DND-41 (cell line): ENCODE measurements at regions not wholly inside any gene's neighbourhood (a gene's known extent, or its start where the extent isn't known, plus 50 kb on each side); places are given as distances from the start of the nearest gene placed in this dataset.
A peak's percentile ranks its signal among the peaks of the same experiment; 100 is the strongest.

ENCODE experiments used
- ATAC-seq: fragments of 200-7000 bp; cut with Tn5 transposase; 3 replicates; pipeline ENCODE4 v1.9.1; 2021; ENCODE audit warnings: low read depth; ENCODE audit not compliant: insufficient read depth
- DNase-seq: peaks from one replicate; pipeline ENCODE4 v3.0.0-alpha.2; 2020
- H2AFZ ChIP-seq: 2 replicates; pipeline ENCODE4 v1.6.0; 2012; ENCODE audit warnings: low read depth, low read length
- H3K27ac ChIP-seq: 2 replicates; pipeline ENCODE4 v1.5.1; 2012; ENCODE audit warnings: low read length, inconsistent platforms
- H3K27me3 ChIP-seq: fragments of 200-600 bp; sonication (generic); 2 replicates; pipeline ENCODE4 v1.6.0; 2012; ENCODE audit warnings: low read length, mild to moderate bottlenecking, inconsistent platforms; ENCODE audit not compliant: insufficient read depth, poor library complexity
- H3K36me3 ChIP-seq: 2 replicates; pipeline ENCODE4 v1.5.1; 2012; ENCODE audit warnings: low read length, inconsistent platforms; ENCODE audit not compliant: insufficient read depth
- H3K4me1 ChIP-seq: 2 replicates; pipeline ENCODE4 v1.5.1; 2012; ENCODE audit warnings: mild to moderate bottlenecking, low read length; ENCODE audit not compliant: insufficient read depth
- H3K4me2 ChIP-seq: 2 replicates; pipeline ENCODE4 v1.6.0; 2012; ENCODE audit warnings: mild to moderate bottlenecking, moderate library complexity, low read length, inconsistent platforms; ENCODE audit not compliant: insufficient read depth
- H3K4me3 ChIP-seq, 2 experiments: fragments of 200-600 bp in 1 of 2; shearing (Covaris generic) in 1 of 2; 2 replicates each; pipeline ENCODE4 v1.5.1; 2012 to 2016; ENCODE audit warnings: inconsistent platforms in 2 of 2, low read length in 2 of 2, mild to moderate bottlenecking in 2 of 2, low read depth in 1 of 2, moderate library complexity in 1 of 2
- H3K79me2 ChIP-seq: 2 replicates; pipeline ENCODE4 v1.6.0; 2012; ENCODE audit warnings: low read length, inconsistent platforms; ENCODE audit not compliant: insufficient read depth
- H3K9ac ChIP-seq: 2 replicates; pipeline ENCODE4 v1.6.0; 2012; ENCODE audit warnings: low read depth, mild to moderate bottlenecking, inconsistent platforms, low read length, moderate library complexity
- H3K9me3 ChIP-seq: 2 replicates; pipeline ENCODE4 v1.5.1; 2012; ENCODE audit warnings: low read length, moderate library complexity, mild to moderate bottlenecking, inconsistent platforms; ENCODE audit not compliant: insufficient read depth, severe bottlenecking
- H4K20me1 ChIP-seq: 2 replicates; pipeline ENCODE4 v1.6.0; 2012; ENCODE audit warnings: low read length; ENCODE audit not compliant: insufficient read depth
- EZH2 ChIP-seq: IDR thresholded peaks from 3 replicates; pipeline ENCODE4 v1.6.1; 2012; ENCODE audit warnings: borderline replicate concordance, low read depth, mild to moderate bottlenecking, moderate library complexity, low read length, inconsistent platforms; ENCODE audit not compliant: severe bottlenecking
- TF ChIP-seq, protein P1 (sequence below): IDR thresholded peaks from 2 replicates; pipeline ENCODE4 v1.5.1; 2012; ENCODE audit warnings: borderline replicate concordance, low read length, moderate library complexity, mild to moderate bottlenecking; ENCODE audit not compliant: poor library complexity, severe bottlenecking; ENCODE audit errors: extremely low read depth

GRCh38 chr6:90669846-90670245, 83.0 kb upstream of the MAP3K7 start:
- H3K4me3 ChIP-seq, result no peak overlapping the region
- no peak for DNase-seq
- peak overlapping the region; percentile 39 for H3K27ac ChIP-seq
- H4K20me1 ChIP-seq, result no peaks in the 10 kb centered on the region
- H3K4me2 ChIP-seq, result no peak overlapping the region; the same call in 1 of the 2 replicates
- no peaks in the 10 kb centered on the region for H3K27me3 ChIP-seq
- H3K36me3 ChIP-seq, result no peaks in the 10 kb centered on the region
- peaks cover 12% of the 10 kb centered on the region for H3K4me1 ChIP-seq
- no peaks in the 10 kb centered on the region for H3K9me3 ChIP-seq
- peak overlapping the region; percentile 57; the same call in 1 of the 2 replicates for H2AFZ ChIP-seq
- no peak for ATAC-seq
- H3K9ac ChIP-seq, result no peak overlapping the region
- H3K79me2 ChIP-seq, result no peaks in the 10 kb centered on the region
- TF ChIP-seq, protein P1, sequence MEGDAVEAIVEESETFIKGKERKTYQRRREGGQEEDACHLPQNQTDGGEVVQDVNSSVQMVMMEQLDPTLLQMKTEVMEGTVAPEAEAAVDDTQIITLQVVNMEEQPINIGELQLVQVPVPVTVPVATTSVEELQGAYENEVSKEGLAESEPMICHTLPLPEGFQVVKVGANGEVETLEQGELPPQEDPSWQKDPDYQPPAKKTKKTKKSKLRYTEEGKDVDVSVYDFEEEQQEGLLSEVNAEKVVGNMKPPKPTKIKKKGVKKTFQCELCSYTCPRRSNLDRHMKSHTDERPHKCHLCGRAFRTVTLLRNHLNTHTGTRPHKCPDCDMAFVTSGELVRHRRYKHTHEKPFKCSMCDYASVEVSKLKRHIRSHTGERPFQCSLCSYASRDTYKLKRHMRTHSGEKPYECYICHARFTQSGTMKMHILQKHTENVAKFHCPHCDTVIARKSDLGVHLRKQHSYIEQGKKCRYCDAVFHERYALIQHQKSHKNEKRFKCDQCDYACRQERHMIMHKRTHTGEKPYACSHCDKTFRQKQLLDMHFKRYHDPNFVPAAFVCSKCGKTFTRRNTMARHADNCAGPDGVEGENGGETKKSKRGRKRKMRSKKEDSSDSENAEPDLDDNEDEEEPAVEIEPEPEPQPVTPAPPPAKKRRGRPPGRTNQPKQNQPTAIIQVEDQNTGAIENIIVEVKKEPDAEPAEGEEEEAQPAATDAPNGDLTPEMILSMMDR, result no peak
- TF ChIP-seq EZH2, result no peak

GRCh38 chr6:90669420-90669819, 82.5 kb upstream of the MAP3K7 start:
- Histone ChIP-seq H3K27me3 (no peaks in the 10 kb centered on the region), H3K9ac (no peak overlapping the region), H3K79me2 (no peaks in the 10 kb centered on the region), H3K4me2 (peak overlapping the region; percentile 21; the same call in 1 of the 2 replicates), H3K27ac (peak overlapping the region; percentile 39), H3K4me3 (no peak overlapping the region), H4K20me1 (no peaks in the 10 kb centered on the region), H3K4me1 (peaks cover 12% of the 10 kb centered on the region), H3K36me3 (no peaks in the 10 kb centered on the region), H3K9me3 (no peaks in the 10 kb centered on the region), H2AFZ (peak overlapping the region; percentile 57)
- ATAC-seq (peak; percentile 86), DNase-seq (no peak)
- TF ChIP-seq, protein P1, result no peak
- no peak for TF ChIP-seq EZH2

DNA sequence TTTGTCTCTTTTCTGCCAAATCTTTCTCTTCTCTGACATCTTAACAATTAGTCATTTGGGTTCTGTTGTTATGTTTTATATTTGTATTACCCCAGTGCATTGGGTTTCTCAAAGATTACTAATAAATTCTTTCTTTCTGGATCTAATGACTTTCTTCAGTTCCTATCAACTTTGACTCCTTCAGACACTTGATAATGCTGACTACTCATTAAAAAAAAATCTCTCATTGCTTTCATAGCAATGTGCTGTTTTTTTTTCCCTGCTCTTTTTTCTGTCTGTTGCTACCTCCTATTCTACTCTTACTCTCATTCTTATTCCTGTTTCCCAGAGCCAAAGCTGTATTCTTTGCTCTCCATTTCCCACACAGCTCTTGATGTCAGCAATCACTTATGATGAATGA, 81.3 kb upstream of the MAP3K7 start:
- Histone ChIP-seq H3K4me1 (peaks cover 12% of the 10 kb centered on the region), H2AFZ (no peak overlapping the region), H3K27ac (no peak overlapping the region), H3K36me3 (no peaks in the 10 kb centered on the region), H3K79me2 (no peaks in the 10 kb centered on the region), H3K4me2 (no peak overlapping the region), H3K9ac (no peak overlapping the region), H3K9me3 (no peaks in the 10 kb centered on the region), H3K4me3 (no peak overlapping the region), H4K20me1 (no peaks in the 10 kb centered on the region), H3K27me3 (no peaks in the 10 kb centered on the region)
- no peak for TF ChIP-seq EZH2
- TF ChIP-seq, protein P1, result no peak
- no peak for ATAC-seq
- DNase-seq, result no peak

- DNase-seq (no peak), ATAC-seq (no peak)
- Histone ChIP-seq H4K20me1 (no peaks in the 10 kb centered on the region), H3K9me3 (no peaks in the 10 kb centered on the region), H3K36me3 (no peaks in the 10 kb centered on the region), H3K79me2 (no peaks in the 10 kb centered on the region), H3K27me3 (no peaks in the 10 kb centered on the region), H3K4me2 (no peak overlapping the region), H3K27ac (no peak overlapping the region), H2AFZ (no peak overlapping the region), H3K9ac (no peak overlapping the region), H3K4me1 (peaks cover under 1% of the 10 kb centered on the region; the same call in 1 of the 2 replicates), H3K4me3 (no peak overlapping the region)
- TF ChIP-seq EZH2, result no peak
- TF ChIP-seq, protein P1, result no peak
These were observed 77.0 kb upstream of the MAP3K7 start for GRCh38 chr6:90663873-90664272.
